ENCODE measurements at regions not wholly inside any gene's neighbourhood (a gene's known extent, or its start where the extent isn't known, plus 50 kb on each side); places are given as distances from the start of the nearest gene placed in this dataset.

DNA sequence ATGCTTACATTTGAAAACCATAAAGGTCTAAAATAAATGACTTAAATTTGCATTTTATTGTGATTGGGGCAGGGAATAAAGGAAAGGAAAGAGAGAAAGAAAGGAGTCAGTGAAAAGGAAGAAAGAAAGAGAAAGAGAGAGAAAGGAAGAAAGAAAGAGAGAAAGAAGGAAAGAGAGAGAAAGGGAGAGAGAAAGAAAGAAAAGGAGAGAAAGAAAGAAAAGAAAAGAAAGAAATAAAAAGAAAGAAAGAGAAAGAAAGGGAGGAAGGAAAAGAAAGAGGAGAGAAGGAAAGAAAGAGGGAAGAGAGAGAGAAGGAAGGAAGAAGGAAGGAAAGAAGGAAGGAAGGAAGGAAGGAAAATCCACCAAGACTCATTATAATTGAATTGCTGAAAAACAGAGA lies 222.8 kb downstream of the RMST start:
- H3K36me3 ChIP-seq (replicated peaks in 1 of 2; ENCODE audit: control insufficient read depth in 1 of 2, insufficient read depth in 2 of 2, low read length in 1 of 2), result no peaks in the 10 kb centered on the region
- no peak overlapping the region for H3K4me2 ChIP-seq
- no peaks in the 10 kb centered on the region for H4K20me1 ChIP-seq (ENCODE audit: insufficient read depth)
- no peaks in the 10 kb centered on the region for H3K9me2 ChIP-seq
- peaks cover 7% of the 10 kb centered on the region; the same call in 1 of the 2 replicates for H3K9me3 ChIP-seq
- no peak overlapping the region for H3K27ac ChIP-seq (ENCODE audit: low read depth in 2 of 2, low read length in 1 of 2)
- no peak for TF ChIP-seq GATA2 (CRISPR knock-in tag; IDR thresholded peaks at IDR 0.05)
- no peak for TF ChIP-seq EP300 (IDR thresholded peaks at IDR 0.05; ENCODE audit: borderline replicate concordance in 1 of 2, low read depth in 1 of 2, low read length in 1 of 2)
- TF ChIP-seq MEF2A (IDR thresholded peaks at IDR 0.05; ENCODE audit: borderline replicate concordance, low read depth), result no peak
- no peak for TF ChIP-seq SMC3 (IDR thresholded peaks at IDR 0.05; ENCODE audit: low read depth, low read length)
- TF ChIP-seq NFIC (IDR thresholded peaks at IDR 0.05; ENCODE audit: borderline replicate concordance), result no peak
- TF ChIP-seq JUND (IDR thresholded peaks at IDR 0.05), result no peak
- no peak for TF ChIP-seq YY1 (IDR thresholded peaks at IDR 0.05; ENCODE audit: low read depth)
- TF ChIP-seq TCF12 (IDR thresholded peaks at IDR 0.05), result no peak
- TF ChIP-seq RXRA (IDR thresholded peaks at IDR 0.05; ENCODE audit: borderline replicate concordance, low read depth), result no peak
- no peak for TF ChIP-seq GABPA (IDR thresholded peaks at IDR 0.05; ENCODE audit: low read depth)
- TF ChIP-seq FOXJ3 (CRISPR knock-in tag; IDR thresholded peaks at IDR 0.05), result no peak
- TF ChIP-seq, protein P1, sequence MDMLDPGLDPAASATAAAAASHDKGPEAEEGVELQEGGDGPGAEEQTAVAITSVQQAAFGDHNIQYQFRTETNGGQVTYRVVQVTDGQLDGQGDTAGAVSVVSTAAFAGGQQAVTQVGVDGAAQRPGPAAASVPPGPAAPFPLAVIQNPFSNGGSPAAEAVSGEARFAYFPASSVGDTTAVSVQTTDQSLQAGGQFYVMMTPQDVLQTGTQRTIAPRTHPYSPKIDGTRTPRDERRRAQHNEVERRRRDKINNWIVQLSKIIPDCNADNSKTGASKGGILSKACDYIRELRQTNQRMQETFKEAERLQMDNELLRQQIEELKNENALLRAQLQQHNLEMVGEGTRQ (IDR thresholded peaks at IDR 0.05; ENCODE audit: borderline replicate concordance, low read depth, low read length), result no peak
- TF ChIP-seq, protein P2, sequence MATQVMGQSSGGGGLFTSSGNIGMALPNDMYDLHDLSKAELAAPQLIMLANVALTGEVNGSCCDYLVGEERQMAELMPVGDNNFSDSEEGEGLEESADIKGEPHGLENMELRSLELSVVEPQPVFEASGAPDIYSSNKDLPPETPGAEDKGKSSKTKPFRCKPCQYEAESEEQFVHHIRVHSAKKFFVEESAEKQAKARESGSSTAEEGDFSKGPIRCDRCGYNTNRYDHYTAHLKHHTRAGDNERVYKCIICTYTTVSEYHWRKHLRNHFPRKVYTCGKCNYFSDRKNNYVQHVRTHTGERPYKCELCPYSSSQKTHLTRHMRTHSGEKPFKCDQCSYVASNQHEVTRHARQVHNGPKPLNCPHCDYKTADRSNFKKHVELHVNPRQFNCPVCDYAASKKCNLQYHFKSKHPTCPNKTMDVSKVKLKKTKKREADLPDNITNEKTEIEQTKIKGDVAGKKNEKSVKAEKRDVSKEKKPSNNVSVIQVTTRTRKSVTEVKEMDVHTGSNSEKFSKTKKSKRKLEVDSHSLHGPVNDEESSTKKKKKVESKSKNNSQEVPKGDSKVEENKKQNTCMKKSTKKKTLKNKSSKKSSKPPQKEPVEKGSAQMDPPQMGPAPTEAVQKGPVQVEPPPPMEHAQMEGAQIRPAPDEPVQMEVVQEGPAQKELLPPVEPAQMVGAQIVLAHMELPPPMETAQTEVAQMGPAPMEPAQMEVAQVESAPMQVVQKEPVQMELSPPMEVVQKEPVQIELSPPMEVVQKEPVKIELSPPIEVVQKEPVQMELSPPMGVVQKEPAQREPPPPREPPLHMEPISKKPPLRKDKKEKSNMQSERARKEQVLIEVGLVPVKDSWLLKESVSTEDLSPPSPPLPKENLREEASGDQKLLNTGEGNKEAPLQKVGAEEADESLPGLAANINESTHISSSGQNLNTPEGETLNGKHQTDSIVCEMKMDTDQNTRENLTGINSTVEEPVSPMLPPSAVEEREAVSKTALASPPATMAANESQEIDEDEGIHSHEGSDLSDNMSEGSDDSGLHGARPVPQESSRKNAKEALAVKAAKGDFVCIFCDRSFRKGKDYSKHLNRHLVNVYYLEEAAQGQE (IDR thresholded peaks at IDR 0.05; ENCODE audit: low read depth, low read length), result no peak
- no peak for TF ChIP-seq RAD21 (IDR thresholded peaks at IDR 0.05; ENCODE audit: low read length)
- TF ChIP-seq, protein P3, sequence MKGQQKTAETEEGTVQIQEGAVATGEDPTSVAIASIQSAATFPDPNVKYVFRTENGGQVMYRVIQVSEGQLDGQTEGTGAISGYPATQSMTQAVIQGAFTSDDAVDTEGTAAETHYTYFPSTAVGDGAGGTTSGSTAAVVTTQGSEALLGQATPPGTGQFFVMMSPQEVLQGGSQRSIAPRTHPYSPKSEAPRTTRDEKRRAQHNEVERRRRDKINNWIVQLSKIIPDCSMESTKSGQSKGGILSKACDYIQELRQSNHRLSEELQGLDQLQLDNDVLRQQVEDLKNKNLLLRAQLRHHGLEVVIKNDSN (IDR thresholded peaks at IDR 0.05; ENCODE audit: borderline replicate concordance, low read depth), result no peak
- no peak for TF ChIP-seq NRF1 (IDR thresholded peaks at IDR 0.05; ENCODE audit: low read depth, low read length)
- TF ChIP-seq FOSL2 (IDR thresholded peaks at IDR 0.05; ENCODE audit: borderline replicate concordance, low read depth), result no peak
- TF ChIP-seq FOXM1 (IDR thresholded peaks at IDR 0.05; ENCODE audit: low read depth), result no peak
- no peak overlapping the region for H2AFZ ChIP-seq (ENCODE audit: low read depth)
- POLR2A ChIA-PET, result no interaction called here
- CTCF ChIA-PET, result no interaction called here
- no peaks in the 10 kb centered on the region for H3K27me3 ChIP-seq (ENCODE audit: insufficient read depth)
- no peak overlapping the region for H3K4me3 ChIP-seq (ENCODE audit: low read depth in 2 of 2, low read length in 1 of 2)
- no peaks in the 10 kb centered on the region for H3K4me1 ChIP-seq (ENCODE audit: control insufficient read depth in 1 of 2, insufficient read depth in 2 of 2, low read depth in 1 of 2, low read length in 1 of 2)
- no peak overlapping the region for H3K9ac ChIP-seq
- H3K79me2 ChIP-seq (ENCODE audit: insufficient read depth), result no peaks in the 10 kb centered on the region
- no peaks in the 10 kb centered on the region for H3F3A ChIP-seq (replicated peaks; ENCODE audit: insufficient read depth)
- DNase-seq, result no peak

All from SK-N-SH (cell line).